ENCODE measurements at regions not wholly inside any gene's neighbourhood (a gene's known extent, or its start where the extent isn't known, plus 50 kb on each side); places are given as distances from the start of the nearest gene placed in this dataset.

- no peak overlapping the region for H3K27ac ChIP-seq
- no peaks in the 10 kb centered on the region for H3K27me3 ChIP-seq
- no peaks in the 10 kb centered on the region for H3K4me1 ChIP-seq
- H3K36me3 ChIP-seq: no peaks in the 10 kb centered on the region
- no peak for TF ChIP-seq CTCF (IDR thresholded peaks at IDR 0.05)
- no peak for DNase-seq (ENCODE audit: low spot score)
- peaks cover 0 to 6% of the 10 kb centered on the region in 2 donors for H3K9me3 ChIP-seq
- H3K4me3 ChIP-seq: no peak overlapping the region
Measured at GRCh38 chr12:58097741-58098140, 156.4 kb downstream of the ATP23 start.

- Histone ChIP-seq H3K27ac (no peak overlapping the region), H3K4me3 (no peak overlapping the region)
- TF ChIP-seq CTCF (IDR thresholded peaks at IDR 0.05): no peak
Measured at GRCh38 chr12:58099476-58099875, 158.1 kb downstream of the ATP23 start.

GRCh38 chr12:58104351-58104755 is 163.0 kb downstream of the ATP23 start:
- Histone ChIP-seq H3K4me1 (peaks cover 0 to 11% of the 10 kb centered on the region in 2 donors), H3K9me3 (peaks cover 0 to 6% of the 10 kb centered on the region in 2 donors), H3K4me3 (no peak overlapping the region), H3K27ac (peak overlapping the region in 1 of 2 donors; percentile 59), H3K27me3 (no peaks in the 10 kb centered on the region), H3K36me3 (no peaks in the 10 kb centered on the region)
- no peak for TF ChIP-seq CTCF (IDR thresholded peaks at IDR 0.05)
- no peak for DNase-seq (ENCODE audit: low spot score)

More at GRCh38 chr12:58099476-58099875, 158.1 kb downstream of the ATP23 start:
- Histone ChIP-seq H3K27me3 (no peaks in the 10 kb centered on the region), H3K9me3 (peaks cover 0 to 6% of the 10 kb centered on the region in 2 donors), H3K36me3 (no peaks in the 10 kb centered on the region), H3K4me1 (no peaks in the 10 kb centered on the region)
- no peak for DNase-seq (ENCODE audit: low spot score)

GRCh38 chr12:58105225-58106119 is 164.1 kb downstream of the ATP23 start:
- Histone ChIP-seq H3K27me3 (no peaks in the 10 kb centered on the region), H3K4me3 (no peak overlapping the region), H3K36me3 (no peaks in the 10 kb centered on the region), H3K4me1 (peaks cover 0 to 11% of the 10 kb centered on the region in 2 donors), H3K27ac (peak overlapping the region in 1 of 2 donors; percentile 59), H3K9me3 (peaks cover 0 to 6% of the 10 kb centered on the region in 2 donors)
- peak in 1 of 2 donors; percentile 51 for TF ChIP-seq CTCF (IDR thresholded peaks at IDR 0.05)
- DNase-seq (ENCODE audit: low spot score): no peak

- Histone ChIP-seq H3K36me3 (no peaks in the 10 kb centered on the region), H3K4me3 (no peak overlapping the region), H3K9me3 (peaks cover 0 to 6% of the 10 kb centered on the region in 2 donors), H3K4me1 (peaks cover 0 to 11% of the 10 kb centered on the region in 2 donors), H3K27me3 (no peaks in the 10 kb centered on the region), H3K27ac (peak overlapping the region in 1 of 2 donors; percentile 41)
- TF ChIP-seq CTCF (IDR thresholded peaks at IDR 0.05): no peak
- no peak for DNase-seq (ENCODE audit: low spot score)
Measured at GRCh38 chr12:58106195-58106594, 164.8 kb downstream of the ATP23 start.
